ENCODE measurements at regions not wholly inside any gene's neighbourhood (a gene's known extent, or its start where the extent isn't known, plus 50 kb on each side); places are given as distances from the start of the nearest gene placed in this dataset.

- no peak for DNase-seq (ENCODE audit: low read depth)
These were observed 50.3 kb downstream of the NAV1 start for GRCh38 chr1:201589186-201589585.

DNA sequence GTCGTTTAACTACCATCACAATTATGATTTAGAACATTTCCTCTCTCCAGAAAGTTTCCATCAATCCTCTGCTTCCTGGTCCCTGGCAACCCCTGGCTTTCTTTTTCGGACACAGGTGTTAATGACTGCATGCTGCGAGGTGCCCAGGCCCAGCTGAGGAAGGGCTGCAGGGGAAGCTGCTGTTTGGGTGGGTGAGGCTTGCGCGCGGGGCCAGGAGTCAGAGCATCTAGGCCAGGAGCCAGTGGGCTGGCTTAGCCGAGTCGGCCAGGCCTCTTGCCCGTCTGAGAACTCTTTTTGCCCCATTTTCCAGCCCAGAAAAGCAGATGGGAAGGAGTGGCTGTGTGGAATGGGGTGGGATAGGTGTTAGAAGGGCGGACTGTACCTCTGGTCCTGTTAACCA, 51.5 kb downstream of the NAV1 start:
- no peak for DNase-seq (ENCODE audit: low read depth)

- no peak for DNase-seq (ENCODE audit: low read depth)
These were observed 52.4 kb downstream of the NAV1 start for GRCh38 chr1:201591348-201591747.

- no peak for DNase-seq (ENCODE audit: low read depth)
These were observed 53.1 kb downstream of the NAV1 start for GRCh38 chr1:201591981-201592380.

- no peak for DNase-seq (ENCODE audit: low read depth)
These were observed 54.4 kb downstream of the NAV1 start for GRCh38 chr1:201593200-201593921.

DNA sequence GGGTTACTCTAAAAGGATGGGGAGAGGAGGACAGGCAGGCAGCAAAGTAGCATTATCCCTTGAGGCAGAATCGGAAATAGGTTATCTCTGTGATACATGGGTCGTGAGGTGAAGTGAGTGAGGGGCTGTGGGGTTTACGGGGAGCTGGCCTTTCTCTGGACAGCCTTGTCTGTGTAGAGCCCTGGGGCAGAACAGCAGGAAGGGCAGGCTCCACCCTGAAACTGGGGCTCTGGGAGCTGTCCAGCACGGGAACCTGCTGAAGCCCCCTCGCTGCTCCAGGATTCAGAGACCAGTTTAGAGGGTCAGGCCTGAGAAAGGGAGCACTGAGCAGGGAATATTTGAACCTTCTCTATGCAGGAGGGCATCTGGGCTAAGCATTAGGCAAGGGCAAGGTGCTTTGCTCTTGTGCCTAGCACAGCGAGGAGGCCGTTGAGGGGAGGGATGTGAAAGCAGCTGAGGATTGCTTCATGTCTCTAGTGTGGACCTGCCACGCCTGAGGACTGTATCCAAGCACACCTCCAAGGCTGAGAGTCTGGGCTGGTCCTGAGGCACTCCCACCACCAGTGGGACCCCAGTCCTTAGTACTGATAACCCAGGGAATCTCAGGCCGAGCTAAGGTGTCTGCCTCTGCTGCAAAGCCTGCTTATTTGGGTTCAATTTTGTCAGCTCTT, 55.8 kb downstream of the NAV1 start:
- DNase-seq (ENCODE audit: low read depth), result no peak

GRCh38 chr1:201595381-201595780, 56.5 kb downstream of the NAV1 start:
- DNase-seq (ENCODE audit: low read depth), result no peak

DNA sequence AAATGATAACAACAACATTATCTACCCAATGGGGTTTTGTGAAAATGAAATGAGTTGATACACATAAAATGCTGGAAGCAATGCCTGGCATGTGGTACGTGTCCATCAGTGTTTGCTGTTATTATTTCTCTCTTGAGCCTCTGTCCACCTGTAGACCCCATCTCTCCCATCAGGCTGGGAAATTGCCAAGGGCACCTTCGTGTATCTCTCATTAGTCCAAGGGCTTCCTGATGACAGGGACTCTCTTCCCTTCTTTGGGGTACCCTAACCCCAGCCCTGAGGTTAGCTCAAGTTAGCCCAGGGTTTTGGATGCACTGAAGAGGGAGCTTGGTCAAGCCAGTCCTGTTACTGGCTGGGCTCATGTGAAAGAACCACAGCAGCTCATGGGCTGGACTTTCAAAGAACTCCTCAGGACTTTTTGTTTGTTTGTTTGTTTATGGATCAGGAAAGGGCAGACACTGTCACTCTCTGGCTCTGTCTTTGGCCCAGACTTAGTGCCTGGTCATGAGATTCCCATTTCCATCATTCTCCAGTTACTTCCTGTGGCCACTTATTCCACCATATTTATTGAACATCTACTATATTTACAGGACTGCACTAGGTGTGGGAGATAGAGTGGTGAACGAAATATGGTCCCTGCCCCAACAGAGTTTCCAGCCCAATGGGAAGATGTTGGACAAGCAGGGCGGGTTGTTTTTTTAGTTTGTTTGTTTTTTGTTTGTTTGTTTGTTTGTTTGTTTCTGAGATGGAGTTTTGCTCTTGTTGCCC, 57.4 kb downstream of the NAV1 start:
- no peak for DNase-seq (ENCODE audit: low read depth)

DNA sequence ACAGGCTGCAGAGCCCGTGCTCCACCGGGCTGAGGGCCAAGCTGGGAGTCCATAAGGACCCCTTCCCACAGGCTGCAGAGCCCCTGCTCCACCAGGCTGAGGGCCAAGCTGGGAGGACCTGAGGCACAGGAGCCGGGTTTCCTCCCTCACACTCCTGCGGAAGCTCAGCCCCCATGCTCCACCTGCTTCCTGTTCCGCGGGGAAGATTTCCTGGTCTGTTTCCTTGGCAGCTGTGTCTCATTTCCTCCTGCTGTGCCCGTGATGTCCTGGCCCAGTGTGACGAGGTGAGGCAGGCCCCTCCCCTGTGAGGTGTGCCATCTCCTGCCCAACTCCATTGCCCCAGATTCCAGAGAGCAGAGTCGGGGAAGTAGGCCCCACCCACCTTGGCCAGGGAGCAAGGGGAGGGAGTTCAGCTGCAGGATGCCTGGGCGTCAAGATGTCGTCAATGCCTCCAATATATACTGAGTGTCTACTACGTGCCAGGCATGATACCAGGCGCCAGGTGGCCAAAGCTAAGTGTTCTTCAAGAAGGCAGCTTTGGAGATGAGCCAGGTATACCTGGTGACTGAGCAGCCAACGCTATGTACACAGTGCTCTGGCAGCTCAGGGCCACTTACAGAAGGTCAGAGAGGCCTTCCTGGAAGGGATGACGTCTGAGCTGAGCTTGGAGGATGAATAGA, 58.8 kb downstream of the NAV1 start:
- DNase-seq (ENCODE audit: low read depth), result no peak

- DNase-seq (ENCODE audit: low read depth), result no peak
These were observed 59.5 kb downstream of the NAV1 start for GRCh38 chr1:201598396-201598795.

- no peak for DNase-seq (ENCODE audit: low read depth)
These were observed 60.0 kb downstream of the NAV1 start for GRCh38 chr1:201598973-201599372.

GRCh38 chr1:201599548-201599947, 60.6 kb downstream of the NAV1 start:
- no peak for DNase-seq (ENCODE audit: low read depth)

DNA sequence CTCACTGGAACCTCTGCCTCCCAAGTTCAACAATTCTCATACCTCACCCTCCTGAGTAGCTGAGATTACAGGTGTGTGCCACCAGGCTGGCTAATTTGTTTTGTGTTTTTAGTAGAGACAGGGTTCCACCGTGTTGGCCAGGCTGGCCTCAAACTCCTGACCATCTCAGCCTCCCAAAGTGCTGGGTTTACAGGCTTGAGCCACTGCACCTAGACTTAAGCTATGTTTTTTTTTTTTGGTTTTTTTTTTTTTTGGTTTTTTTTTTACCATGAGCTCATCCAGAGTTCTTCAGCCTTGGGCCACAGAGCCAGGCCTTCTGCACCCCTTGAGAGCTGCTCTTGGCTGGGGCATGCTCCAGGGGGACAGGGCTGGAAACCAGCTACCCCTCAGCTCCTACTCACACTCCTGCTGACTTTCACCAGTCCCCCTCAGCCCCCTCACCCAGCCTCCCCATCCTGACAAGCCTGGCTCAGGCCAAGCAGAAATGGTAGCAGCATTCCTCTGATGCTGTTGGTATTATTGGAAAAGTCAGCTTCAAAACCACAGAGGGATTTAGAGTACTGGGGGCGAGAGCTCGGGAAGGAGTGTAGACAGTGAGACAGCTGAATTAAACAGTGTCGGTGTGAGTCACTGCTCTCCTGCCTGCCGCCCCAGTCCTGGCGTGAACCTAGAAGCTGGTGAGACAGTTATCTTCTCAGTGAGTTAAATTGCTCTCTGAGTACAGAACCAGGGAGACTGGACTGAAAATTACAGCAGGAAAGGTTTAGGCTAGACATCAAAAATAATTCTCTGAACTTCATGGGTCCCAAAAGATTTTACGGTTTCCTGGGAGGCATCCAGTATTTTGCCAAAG, 63.7 kb downstream of the NAV1 start:
- no peak for DNase-seq (ENCODE audit: low read depth)

DNA sequence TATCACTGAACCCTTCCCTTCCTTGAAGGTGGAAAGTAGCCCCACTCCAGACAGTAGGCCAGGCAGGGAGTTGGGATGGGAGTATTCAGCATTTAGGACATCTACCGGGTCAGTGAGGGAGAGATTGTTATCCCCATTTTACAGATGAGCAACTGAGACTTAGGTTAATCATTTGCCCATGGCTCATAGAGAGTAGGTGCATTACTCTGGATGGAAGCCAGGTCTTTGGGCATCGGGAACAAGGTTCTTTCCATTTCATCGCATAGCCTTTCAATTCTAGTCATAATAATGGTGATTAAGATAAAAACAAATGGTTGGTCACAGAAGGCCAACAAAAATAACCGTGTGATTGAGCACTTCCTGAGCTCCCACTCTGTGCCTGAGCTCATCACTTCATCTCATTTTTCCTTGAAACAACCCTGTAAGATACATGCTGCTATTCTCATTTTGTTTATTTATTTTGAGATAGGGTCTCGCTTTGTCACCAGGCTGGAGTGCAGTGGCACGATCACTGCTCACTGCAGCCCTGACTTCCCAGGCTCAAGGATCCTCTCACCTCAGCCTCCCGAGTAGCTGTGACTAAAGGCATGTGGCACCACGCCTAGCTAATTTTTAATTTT, 64.8 kb downstream of the NAV1 start:
- DNase-seq (ENCODE audit: low read depth), result no peak

- DNase-seq (ENCODE audit: low read depth), result no peak
These were observed 66.6 kb downstream of the NAV1 start for GRCh38 chr1:201605385-201606010.

- no peak for DNase-seq (ENCODE audit: low read depth)
These were observed 67.2 kb downstream of the NAV1 start for GRCh38 chr1:201606096-201606495.

DNA sequence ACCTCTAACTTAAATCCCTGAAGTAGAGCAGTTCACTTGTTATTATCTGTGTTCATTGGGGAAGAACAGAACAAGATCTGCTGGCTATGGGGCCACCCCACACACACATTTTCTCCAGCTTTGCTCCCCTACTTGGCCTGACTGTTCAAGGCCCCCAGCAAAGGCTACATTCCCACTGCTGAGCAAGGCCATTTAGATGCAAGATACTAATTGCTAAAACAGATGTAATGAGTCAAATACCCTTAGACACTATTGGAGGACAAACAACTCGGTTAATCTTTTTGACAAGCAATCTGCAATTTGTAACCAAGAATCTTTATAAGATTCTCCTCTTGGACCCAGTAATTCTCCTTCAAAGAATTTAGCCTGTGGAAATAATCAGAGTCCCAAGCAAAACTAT, 67.7 kb downstream of the NAV1 start:
- DNase-seq (ENCODE audit: low read depth), result no peak

DNA sequence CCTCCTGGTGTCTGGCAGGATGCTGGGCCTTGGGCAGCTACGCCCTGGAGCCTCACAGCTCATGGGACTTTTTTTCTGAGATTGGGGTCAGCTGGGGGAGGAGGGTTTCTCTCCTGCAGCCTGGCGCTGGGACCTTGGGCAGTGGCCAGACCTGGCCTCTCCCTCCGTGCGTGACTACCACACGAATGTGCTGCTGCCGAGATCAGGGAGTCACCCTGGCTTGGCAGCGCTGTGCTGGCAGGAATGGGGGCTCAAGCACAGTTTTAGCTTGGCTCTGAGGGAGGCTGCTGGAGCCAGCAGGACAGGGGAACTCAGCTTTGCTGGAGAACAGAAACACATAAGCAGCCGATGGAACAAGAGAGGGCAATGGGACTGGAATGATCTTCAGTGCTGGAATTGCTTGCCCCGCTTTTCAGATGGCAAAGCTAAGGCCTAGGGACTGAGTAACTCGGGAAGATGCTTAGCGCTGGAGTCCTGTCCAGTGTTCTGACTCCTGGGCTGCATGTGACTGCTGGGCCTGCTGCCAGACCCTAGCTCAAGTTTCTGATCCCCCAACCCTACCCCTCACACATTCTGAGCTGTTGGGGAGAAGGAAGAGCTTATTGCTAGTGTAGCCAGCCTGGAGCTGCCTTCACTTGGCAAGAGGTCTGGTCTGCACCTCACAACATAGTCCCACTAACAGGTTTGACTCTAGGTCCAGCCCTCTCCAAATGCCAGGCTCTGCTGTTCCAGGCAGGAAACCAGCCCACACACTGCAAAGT, 69.9 kb downstream of the NAV1 start:
- no peak for DNase-seq (ENCODE audit: low read depth)

DNA sequence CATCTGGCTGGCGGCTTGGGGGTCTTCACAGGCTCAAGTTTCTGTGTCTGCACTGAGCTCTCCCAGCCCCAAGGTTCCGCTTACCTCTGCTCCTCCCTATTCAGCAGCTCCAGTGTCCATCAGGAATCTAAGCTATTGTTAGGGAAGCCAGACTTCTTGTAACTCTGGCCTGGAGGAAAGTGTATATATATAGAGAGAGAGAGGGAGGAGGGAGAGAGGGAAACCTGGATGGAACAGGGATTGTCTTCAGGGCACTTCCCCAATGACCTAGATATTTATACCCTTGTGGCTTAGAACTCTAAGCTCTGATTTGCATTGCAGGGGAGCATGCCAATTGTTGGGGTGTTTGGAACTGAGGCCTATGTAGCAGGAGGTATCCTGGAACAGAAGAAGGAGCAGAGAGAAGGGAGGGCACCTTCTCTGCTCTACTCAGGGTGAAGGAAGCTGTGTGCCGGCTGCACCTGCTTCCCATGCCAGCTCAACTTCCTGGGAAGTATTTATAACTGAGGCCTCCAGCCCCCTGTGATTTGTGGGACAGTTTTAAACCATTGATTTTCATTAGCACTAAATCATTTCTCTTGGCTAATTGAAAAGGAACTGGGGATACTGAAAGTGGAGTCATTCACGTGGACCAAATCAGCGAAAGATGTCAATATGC, 70.9 kb downstream of the NAV1 start:
- DNase-seq (ENCODE audit: low read depth), result no peak
